ENCODE measurements at regions not wholly inside any gene's neighbourhood (a gene's known extent, or its start where the extent isn't known, plus 50 kb on each side); places are given as distances from the start of the nearest gene placed in this dataset.
"Not testable (repeated sequence)": the region's sequence is repeated elsewhere in the genome, so short reads cannot be mapped to it uniquely, and the experiment has no call there.

DNA sequence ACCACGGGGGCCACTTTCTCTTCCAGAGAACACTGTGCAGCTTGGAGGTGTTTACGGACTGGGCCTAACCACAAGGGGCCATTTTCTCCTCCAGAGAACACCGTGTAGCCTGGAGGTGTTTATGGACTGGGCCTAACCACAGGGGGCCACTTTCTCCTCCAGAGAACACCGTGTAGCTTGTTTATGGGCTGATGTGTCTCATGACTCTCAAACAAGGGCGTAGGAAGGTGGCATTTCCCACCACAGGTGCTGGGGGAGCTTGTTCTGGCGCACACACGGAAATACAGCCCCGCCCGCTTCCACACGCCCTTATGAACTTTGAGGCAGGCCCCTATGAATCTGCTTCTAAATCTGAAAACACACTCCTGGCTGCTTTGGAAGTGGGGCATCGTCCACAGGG is 174.6 kb upstream of the SFSWAP start:
- TF ChIP-seq ZNF274 (IDR thresholded peaks at IDR 0.05; ENCODE audit: low read depth, low read length): no peak
- H3K4me3 ChIP-seq (ENCODE audit: low read length): no peak overlapping the region

DNA sequence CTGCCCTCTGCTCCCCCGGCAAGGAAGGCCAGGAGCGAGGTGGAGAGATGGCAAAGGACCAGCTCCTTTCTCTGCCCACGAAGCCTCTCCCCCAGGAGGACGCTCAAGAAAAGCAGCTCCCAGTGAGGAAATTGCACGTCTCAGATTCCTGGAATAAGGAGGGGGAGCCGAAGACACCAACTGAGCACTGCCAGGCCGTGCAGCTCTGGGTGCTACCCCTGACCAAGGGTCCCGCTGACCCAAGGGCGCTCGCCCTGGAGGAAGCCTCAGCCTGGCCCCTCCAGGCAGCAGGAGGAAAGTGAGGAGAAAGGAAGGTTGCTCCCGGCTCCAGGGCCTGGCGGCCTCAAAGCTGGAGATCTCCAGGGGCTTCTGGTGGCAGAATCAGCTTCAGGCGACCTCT is 174.1 kb upstream of the SFSWAP start:
- no peak for TF ChIP-seq ZNF274 (IDR thresholded peaks at IDR 0.05; ENCODE audit: low read depth, low read length)
- no peak overlapping the region for H3K4me3 ChIP-seq (ENCODE audit: low read length)

DNA sequence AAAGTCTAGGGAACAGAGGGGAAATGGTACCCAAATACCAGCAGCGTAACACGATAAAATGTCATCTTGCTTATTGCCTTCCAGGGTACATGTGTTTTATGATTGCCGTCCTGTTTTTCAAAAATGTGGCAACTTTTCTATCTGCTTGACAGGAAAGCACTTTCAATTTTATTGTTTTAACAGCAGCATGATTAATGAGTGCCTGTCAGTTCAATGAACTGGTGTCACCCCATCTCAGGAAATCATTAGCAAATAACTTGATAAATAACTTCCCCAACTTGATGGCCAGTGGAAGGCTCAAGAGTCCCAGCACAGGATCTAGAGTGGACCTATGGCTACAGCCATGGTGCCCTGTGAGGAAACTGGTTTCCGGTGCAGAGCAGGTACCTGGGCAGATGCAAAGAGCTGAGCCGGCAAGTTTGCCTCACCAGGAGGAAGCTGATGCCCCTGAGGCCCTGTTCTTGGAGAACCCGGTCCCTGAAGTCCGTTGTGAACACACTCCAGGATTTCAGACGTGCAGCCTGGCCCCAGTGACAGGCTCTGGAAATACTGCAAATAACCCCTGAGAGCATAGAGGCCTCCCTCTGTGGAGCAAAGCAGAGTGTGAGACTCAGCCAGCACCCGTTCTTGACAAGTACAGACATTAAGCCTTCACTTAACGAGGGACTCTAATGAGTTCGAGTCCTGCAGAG is 173.5 kb upstream of the SFSWAP start:
- no peak overlapping the region for H3K4me3 ChIP-seq (ENCODE audit: low read length)
- TF ChIP-seq ZNF274 (IDR thresholded peaks at IDR 0.05; ENCODE audit: low read depth, low read length): no peak

DNA sequence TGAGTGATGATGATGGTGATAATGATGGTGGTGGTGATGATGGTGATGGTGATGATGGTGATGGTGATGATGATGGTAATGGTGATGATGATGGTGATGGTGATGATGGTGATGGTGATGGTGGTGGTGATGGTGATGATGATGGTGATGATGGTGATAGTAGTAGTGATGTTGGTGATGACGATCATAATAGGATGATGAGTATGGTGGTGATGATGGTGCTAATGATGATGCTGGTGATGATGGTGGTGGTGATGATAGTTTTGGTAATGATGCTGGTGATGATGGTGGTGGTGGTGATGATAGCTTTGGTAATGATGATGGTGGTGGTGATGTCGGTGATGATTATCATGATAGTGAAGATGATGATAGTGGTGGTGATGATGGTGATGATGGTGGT is 171.5 kb upstream of the SFSWAP start:
- TF ChIP-seq ZNF274 (IDR thresholded peaks at IDR 0.05; ENCODE audit: low read depth, low read length): no peak
- no peak overlapping the region for H3K4me3 ChIP-seq (ENCODE audit: low read length)

DNA sequence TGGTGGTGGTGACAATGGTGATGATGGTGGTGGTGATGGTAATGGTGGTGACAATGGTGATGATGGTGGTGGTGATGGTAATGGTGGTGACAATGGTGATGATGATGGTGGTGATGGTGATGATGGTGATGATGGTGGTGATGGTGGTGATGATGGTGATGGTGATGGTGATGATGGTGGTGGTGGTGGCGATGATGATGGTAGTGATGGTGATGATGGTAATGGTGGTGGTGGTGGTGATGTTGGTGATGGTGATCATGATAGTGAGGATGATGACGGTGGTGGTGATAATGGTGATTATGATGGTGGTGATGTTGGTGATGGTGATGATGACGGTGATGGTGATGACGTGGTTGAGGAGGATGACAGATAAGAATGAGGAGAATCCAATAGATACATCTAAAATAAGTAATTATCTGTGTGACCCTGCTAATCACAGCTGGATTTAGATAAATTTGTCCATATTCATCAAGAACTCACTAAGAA is 170.7 kb upstream of the SFSWAP start:
- no peak overlapping the region for H3K4me3 ChIP-seq (ENCODE audit: low read length)
- no peak for TF ChIP-seq ZNF274 (IDR thresholded peaks at IDR 0.05; ENCODE audit: low read depth, low read length)

DNA sequence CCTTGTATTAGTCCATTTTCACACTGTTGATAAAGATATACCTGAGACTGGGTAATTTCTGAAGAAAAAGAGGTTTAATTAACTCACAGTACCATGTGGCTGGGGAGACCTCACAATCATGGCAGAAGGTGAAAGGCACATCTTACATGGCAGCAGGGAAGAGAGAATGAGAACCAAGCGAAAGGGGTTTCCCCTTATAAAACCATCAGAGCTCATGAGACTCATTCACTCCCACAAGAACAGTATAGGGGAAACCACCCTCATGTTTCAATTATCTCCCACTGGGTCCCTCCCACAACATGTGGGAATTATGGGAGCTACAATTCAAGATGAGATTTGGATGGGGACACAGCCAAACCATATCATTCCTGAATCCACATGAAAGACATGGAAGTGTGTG is 169.4 kb upstream of the SFSWAP start:
- not testable (repeated sequence) for H3K4me3 ChIP-seq (ENCODE audit: low read length)

DNA sequence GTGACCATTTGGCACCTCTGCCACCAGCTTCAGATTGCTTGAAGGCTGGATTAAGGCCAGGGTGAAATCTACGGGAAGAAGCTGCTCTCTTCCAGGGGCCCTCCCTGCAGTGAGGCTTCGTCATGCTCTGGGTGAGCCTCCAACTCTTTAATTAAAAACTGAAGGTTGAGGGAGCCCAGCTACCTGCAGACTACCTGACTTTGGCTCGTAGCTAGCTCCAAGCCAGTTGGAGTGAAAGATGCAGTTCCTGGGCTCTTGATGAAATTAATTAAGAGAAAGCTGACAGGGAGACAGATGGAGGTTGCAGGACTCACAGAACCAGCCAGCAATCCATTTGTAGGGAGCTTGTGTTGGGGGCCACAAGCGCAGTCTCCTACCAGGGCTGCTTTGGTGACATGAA is 168.5 kb upstream of the SFSWAP start:
- no peak for TF ChIP-seq ZNF274 (IDR thresholded peaks at IDR 0.05; ENCODE audit: low read depth, low read length)
- H3K4me3 ChIP-seq (ENCODE audit: low read length): no peak overlapping the region

DNA sequence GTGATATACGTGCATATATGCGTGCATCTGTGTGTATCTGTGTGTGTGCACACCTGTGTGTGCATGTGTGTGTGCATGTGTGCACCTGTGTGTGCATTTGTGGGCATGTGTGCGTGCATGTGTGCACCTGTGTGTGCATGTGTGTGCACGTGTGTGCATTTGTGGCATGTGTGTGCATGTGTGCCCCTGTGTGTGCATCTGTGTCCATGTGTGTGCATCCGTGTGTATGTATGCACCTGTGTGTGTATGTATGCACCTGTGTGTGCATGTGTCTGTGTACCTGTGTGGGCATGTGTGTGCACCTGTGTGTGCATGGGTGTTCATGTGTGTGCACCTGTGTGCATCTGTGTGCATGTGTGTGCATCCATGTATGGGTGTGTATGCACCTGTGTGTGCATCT is 167.8 kb upstream of the SFSWAP start:
- TF ChIP-seq ZNF274 (IDR thresholded peaks at IDR 0.05; ENCODE audit: low read depth, low read length): no peak
- no peak overlapping the region for H3K4me3 ChIP-seq (ENCODE audit: low read length)

DNA sequence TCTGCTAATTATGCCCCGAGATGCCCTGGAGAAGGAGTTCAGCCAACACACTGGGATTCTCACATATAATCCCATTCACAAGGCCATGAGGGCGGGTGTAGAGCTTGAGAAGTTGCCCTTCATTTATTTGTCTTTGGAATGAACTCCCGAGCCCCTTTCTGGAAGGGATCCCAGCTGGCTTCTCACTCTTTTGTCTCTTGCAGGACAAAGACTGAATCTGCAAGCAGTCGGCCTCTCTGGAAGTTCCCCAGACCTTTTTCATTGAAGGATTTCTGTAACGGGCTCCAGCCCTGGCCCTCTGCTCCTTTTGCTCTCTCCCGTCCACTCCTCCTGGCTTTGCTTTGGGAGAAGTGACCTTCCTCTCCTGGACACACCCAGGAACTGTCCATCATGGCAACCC is 163.3 kb upstream of the SFSWAP start:
- H3K4me3 ChIP-seq (ENCODE audit: low read length): no peak overlapping the region
- no peak for TF ChIP-seq ZNF274 (IDR thresholded peaks at IDR 0.05; ENCODE audit: low read depth, low read length)

DNA sequence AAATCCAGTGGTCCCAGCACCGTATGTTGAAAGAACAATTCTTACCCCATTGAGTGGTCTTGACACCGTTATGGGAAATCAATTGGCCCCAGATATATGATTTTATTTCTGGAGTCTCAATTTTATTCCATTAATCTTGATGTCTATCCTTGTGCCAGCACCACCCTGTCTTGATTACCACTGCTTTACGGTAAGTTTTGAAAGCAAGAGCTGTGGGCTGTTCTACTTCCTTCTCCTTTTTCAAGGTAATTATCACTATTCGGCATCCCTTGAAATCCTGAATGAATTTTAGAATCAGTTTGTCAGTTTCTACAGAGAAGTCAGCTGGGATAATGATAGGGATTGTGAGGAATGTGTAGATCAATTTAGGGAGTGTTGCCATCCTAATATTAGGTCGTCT is 160.8 kb upstream of the SFSWAP start:
- no peak overlapping the region for H3K4me3 ChIP-seq (ENCODE audit: low read length)
- no peak for TF ChIP-seq ZNF274 (IDR thresholded peaks at IDR 0.05; ENCODE audit: low read depth, low read length)

DNA sequence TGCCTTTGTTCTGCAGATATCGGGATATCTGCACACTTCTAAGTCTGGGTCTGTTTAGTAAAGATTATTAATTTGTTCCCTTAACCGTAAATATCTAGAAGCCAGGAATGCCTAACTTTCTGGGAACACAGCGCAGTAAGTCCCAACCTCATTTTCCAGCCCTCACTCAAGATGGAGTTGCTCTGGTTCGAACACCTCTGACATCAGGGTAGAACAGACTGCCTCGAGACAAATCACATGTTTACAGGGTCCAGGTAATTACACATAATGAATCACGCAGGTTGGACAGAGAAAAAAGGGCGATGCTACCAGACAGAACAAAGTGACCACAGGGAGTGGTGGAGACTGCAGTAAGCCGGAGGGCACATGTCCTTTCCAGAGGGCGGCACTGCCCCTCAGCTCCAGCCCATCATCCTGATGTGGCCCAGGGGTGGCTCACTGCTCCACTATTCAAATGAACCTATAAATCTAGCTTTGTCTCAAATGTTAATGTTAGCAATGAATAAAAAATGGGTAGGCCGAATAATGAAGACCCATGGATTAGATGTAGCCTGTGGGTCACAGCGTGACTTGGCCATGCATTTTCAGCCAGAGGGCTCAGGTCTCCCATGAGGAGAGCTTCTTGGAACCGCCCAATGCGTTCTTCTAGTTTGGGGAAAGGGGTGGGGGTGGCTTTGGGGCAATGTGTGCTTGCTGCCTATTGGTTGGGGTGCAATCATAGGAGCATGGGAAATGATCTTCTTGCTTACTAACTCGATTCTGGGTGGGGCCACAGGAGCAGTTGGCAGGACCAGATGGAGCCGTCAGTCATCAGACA is 159.0 kb upstream of the SFSWAP start:
- no peak overlapping the region for H3K4me3 ChIP-seq (ENCODE audit: low read length)
- no peak for TF ChIP-seq ZNF274 (IDR thresholded peaks at IDR 0.05; ENCODE audit: low read depth, low read length)

DNA sequence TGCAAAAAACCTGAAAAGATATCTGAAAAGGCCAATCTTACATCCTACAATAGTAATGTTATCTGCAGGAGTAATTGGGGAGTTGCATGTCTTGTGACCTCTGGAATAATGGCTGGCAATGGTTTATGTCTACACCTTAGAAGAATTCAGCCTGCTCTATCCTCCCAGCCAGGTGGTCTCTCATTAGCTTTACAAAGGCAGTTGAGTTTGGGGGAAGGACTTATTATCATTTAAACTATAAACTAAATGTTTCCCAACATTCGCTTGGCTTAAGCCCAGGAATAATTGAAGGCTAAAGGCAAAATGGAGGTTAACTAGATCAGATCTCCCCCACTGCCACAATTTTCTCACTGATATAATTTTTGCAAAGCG is 158.4 kb upstream of the SFSWAP start:
- H3K4me3 ChIP-seq (ENCODE audit: low read length): no peak overlapping the region
- no peak for TF ChIP-seq ZNF274 (IDR thresholded peaks at IDR 0.05; ENCODE audit: low read depth, low read length)

DNA sequence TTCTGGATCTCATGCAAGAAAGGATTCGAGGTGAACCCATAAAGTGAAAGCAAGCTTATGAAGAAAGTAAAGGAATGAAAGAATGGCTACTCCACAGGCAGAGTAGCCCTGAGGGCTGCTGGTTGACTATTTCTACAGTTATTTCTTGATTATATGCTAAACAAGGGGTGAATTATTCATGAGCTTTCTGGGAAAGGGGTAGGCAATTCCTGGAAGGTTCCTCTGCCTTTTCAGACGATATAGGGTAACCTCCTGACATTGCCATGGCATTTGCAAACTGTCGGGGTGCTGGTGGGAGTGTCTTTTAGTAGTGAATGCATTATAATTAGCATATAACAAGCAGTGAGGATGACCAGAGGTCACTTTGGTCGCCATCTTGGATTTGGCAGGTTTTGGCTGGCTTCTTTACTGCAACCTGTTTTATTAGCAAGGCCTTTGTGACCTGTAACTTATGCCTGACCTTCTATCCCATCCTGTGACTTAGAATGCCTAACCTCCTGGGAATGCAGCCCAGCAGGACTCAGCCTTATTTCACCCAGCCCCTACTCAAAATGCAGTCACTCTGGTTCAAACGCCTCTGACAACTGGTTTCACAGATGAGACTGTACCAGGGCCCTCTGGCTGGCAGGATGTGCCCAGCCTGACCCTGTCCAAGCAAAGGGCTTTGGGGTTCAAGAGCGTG is 157.7 kb upstream of the SFSWAP start:
- no peak for TF ChIP-seq ZNF274 (IDR thresholded peaks at IDR 0.05; ENCODE audit: low read depth, low read length)
- H3K4me3 ChIP-seq (ENCODE audit: low read length): no peak overlapping the region

DNA sequence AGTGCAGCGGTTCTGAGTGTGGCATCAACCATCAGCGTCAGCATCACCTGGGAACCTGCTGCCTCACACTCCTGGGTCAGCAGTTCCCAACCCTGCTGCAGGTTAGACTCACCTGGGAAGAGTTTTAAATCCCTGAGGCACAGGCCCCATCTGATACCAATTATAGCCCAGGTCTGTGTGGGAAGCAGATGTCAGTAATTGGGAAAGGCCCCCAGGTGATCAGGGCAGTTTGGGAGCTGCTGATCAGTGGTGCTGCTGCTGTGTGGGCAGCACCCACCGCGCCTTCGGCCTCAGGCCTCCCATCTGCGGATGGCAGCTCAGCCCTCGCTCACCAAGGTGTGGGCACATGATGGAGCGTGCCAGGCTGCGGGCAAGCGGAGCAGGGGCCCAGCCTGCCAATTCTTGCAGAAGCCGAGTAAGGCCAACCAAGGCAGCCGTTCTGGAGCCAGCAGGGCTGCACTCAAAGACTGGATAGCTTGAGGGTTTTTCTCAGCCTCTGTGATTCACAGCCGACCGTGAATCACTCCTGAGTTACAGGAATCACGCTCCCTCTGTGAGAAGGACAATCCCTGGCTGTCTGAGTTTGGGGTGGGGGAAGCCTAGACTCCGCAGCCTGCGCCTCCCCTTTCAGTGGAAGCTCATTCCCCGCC is 155.6 kb upstream of the SFSWAP start:
- H3K4me3 ChIP-seq (ENCODE audit: low read length): no peak overlapping the region
- no peak for TF ChIP-seq ZNF274 (IDR thresholded peaks at IDR 0.05; ENCODE audit: low read depth, low read length)

Measured in GM08714 (cell line).